Osteoblast (primary cell): ENCODE measurements at regions not wholly inside any gene's neighbourhood (a gene's known extent, or its start where the extent isn't known, plus 50 kb on each side); places are given as distances from the start of the nearest gene placed in this dataset.

Experiments
- DNase-seq: peaks from one replicate; pipeline ENCODE4 v3.0.0; 2011; ENCODE audit warnings: low spot score, mixed read lengths; ENCODE audit not compliant: insufficient read length; ENCODE audit errors: missing footprints
- H2AFZ ChIP-seq: 2 replicates; pipeline ENCODE4 v1.6.0; 2011; ENCODE audit warnings: mild to moderate bottlenecking, low read length
- H3K27ac ChIP-seq: 2 replicates; pipeline ENCODE4 v1.5.1; 2011; ENCODE audit warnings: mild to moderate bottlenecking, low read depth, low read length, moderate library complexity
- H3K27me3 ChIP-seq: 2 replicates; pipeline ENCODE4 v1.6.0; 2012; ENCODE audit warnings: mild to moderate bottlenecking, control low read depth, inconsistent platforms, low read length, moderate library complexity; ENCODE audit not compliant: insufficient read depth
- H3K36me3 ChIP-seq: 2 replicates; pipeline ENCODE4 v1.5.1; 2011; ENCODE audit warnings: mild to moderate bottlenecking, low read length, control low read depth, moderate library complexity; ENCODE audit not compliant: insufficient read depth
- H3K4me1 ChIP-seq: 2 replicates; pipeline ENCODE4 v1.5.1; 2011; ENCODE audit warnings: mild to moderate bottlenecking, low read length, control low read depth, moderate library complexity; ENCODE audit not compliant: insufficient read depth
- H3K4me2 ChIP-seq: 2 replicates; pipeline ENCODE4 v1.6.0; 2011; ENCODE audit warnings: mild to moderate bottlenecking, low read length; ENCODE audit not compliant: insufficient read depth
- H3K4me3 ChIP-seq: fragments of 200-600 bp; sonication (generic); 3 replicates; pipeline ENCODE4 v1.5.1; 2012; ENCODE audit warnings: mild to moderate bottlenecking, low read length, inconsistent platforms; ENCODE audit not compliant: insufficient read depth
- H3K79me2 ChIP-seq: 2 replicates; pipeline ENCODE4 v1.6.0; 2012; ENCODE audit warnings: mild to moderate bottlenecking, low read length, control low read depth, inconsistent platforms; ENCODE audit not compliant: insufficient read depth
- H3K9me3 ChIP-seq: 2 replicates; pipeline ENCODE4 v1.5.1; 2011; ENCODE audit warnings: low read depth, low read length, control low read depth
- H4K20me1 ChIP-seq: 2 replicates; pipeline ENCODE4 v1.6.0; 2012; ENCODE audit warnings: mild to moderate bottlenecking, low read length, control low read depth; ENCODE audit not compliant: insufficient read depth
- TF ChIP-seq, protein P1 (sequence below): IDR thresholded peaks from 2 replicates; pipeline ENCODE4 v1.5.1; 2011; ENCODE audit warnings: mild to moderate bottlenecking, low read depth, low read length, moderate library complexity; ENCODE audit errors: extremely low read depth

DNA sequence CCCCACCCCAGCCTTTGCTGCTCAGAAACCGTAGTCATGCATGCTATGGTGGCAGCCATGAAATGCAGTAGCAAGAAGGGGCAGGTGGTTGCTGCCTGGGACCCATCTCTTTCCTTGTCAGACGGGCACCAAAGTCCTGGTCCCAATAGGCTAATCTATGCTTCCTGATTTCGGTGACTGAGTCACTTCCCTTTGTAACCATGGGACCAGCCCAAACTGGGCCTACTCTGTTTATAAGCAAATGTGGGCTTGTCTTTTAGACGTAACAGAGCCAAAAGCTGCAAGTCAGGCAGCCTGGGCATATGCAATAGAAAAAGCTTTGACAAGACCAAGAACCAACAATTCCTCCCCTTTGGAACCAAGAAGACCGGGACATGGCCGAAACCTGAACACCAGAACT, 99.1 kb upstream of the RBBP6 start:
- TF ChIP-seq, protein P1, sequence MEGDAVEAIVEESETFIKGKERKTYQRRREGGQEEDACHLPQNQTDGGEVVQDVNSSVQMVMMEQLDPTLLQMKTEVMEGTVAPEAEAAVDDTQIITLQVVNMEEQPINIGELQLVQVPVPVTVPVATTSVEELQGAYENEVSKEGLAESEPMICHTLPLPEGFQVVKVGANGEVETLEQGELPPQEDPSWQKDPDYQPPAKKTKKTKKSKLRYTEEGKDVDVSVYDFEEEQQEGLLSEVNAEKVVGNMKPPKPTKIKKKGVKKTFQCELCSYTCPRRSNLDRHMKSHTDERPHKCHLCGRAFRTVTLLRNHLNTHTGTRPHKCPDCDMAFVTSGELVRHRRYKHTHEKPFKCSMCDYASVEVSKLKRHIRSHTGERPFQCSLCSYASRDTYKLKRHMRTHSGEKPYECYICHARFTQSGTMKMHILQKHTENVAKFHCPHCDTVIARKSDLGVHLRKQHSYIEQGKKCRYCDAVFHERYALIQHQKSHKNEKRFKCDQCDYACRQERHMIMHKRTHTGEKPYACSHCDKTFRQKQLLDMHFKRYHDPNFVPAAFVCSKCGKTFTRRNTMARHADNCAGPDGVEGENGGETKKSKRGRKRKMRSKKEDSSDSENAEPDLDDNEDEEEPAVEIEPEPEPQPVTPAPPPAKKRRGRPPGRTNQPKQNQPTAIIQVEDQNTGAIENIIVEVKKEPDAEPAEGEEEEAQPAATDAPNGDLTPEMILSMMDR, result no peak
- H2AFZ ChIP-seq, result no peak overlapping the region

DNA sequence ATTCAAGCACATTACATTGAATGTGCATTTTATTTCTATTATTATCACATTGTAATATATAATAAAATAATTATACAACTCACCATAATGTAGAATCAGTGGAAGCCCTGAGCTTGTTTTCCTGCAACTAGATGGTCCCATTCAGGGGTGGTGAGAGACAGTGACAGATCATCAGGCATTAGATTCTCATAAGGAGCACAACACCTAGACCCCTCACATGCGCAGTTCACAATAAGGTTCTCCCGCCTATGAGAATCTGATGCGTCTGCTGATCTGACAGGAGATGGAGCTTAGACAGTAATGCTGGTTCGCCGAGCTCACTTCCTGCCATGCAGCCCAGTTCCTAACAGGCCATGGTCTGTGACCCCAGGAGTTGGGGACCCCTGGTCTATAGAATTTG, 96.7 kb upstream of the RBBP6 start:
- Histone ChIP-seq H3K36me3 (no peaks in the 10 kb centered on the region), H3K4me3 (no peak overlapping the region), H2AFZ (no peak overlapping the region), H3K4me1 (no peaks in the 10 kb centered on the region), H3K79me2 (no peaks in the 10 kb centered on the region), H3K27me3 (no peaks in the 10 kb centered on the region), H4K20me1 (no peaks in the 10 kb centered on the region), H3K27ac (no peak overlapping the region), H3K4me2 (no peak overlapping the region), H3K9me3 (no peaks in the 10 kb centered on the region)
- no peak for DNase-seq
- TF ChIP-seq, protein P1, result no peak

More for the DNA sequence above, 99.1 kb upstream of the RBBP6 start:
- Histone ChIP-seq H3K27ac (no peak overlapping the region), H3K4me3 (no peak overlapping the region), H3K4me2 (no peak overlapping the region), H3K27me3 (no peaks in the 10 kb centered on the region), H3K4me1 (no peaks in the 10 kb centered on the region), H4K20me1 (no peaks in the 10 kb centered on the region), H3K9me3 (no peaks in the 10 kb centered on the region), H3K79me2 (no peaks in the 10 kb centered on the region), H3K36me3 (no peaks in the 10 kb centered on the region)
- DNase-seq, result no peak

- no peak overlapping the region for H3K4me2 ChIP-seq
- H3K27me3 ChIP-seq, result no peaks in the 10 kb centered on the region
- no peak for DNase-seq
- H3K79me2 ChIP-seq, result no peaks in the 10 kb centered on the region
- no peaks in the 10 kb centered on the region for H3K36me3 ChIP-seq
- TF ChIP-seq, protein P1, result no peak
- H3K27ac ChIP-seq, result no peak overlapping the region
- no peaks in the 10 kb centered on the region for H4K20me1 ChIP-seq
- no peak overlapping the region for H2AFZ ChIP-seq
- H3K4me3 ChIP-seq, result no peak overlapping the region
- no peaks in the 10 kb centered on the region for H3K9me3 ChIP-seq
- H3K4me1 ChIP-seq, result no peaks in the 10 kb centered on the region
These were observed 94.2 kb upstream of the RBBP6 start for GRCh38 chr16:24445216-24445615.

- DNase-seq, result peak; percentile 61
- Histone ChIP-seq H3K79me2 (no peaks in the 10 kb centered on the region), H2AFZ (no peak overlapping the region), H3K27ac (no peak overlapping the region), H3K4me2 (no peak overlapping the region), H3K36me3 (no peaks in the 10 kb centered on the region), H3K4me1 (no peaks in the 10 kb centered on the region), H3K9me3 (no peaks in the 10 kb centered on the region), H4K20me1 (no peaks in the 10 kb centered on the region), H3K27me3 (no peaks in the 10 kb centered on the region), H3K4me3 (no peak overlapping the region)
- TF ChIP-seq, protein P1, result no peak
These were observed 93.2 kb upstream of the RBBP6 start for GRCh38 chr16:24446189-24446588.
